ENCODE measurements at regions not wholly inside any gene's neighbourhood (a gene's known extent, or its start where the extent isn't known, plus 50 kb on each side); places are given as distances from the start of the nearest gene placed in this dataset.

- Mint-ChIP-seq H3K4me3 (peak overlapping the region; percentile 86 to 87 (median 87)), H3K36me3 (ENCODE audit: low read depth) (no peaks in the 10 kb centered on the region), H3K27me3 (ENCODE audit: low read depth) (peaks cover 18% of the 10 kb centered on the region), H3K9me3 (no peaks in the 10 kb centered on the region), H3K27ac (peak overlapping the region; percentile 84 to 91 (median 85)), H3K4me1 (peaks cover 29% of the 10 kb centered on the region)
- TF ChIP-seq CTCF (IDR thresholded peaks at IDR 0.05; ENCODE audit: unreplicated experiment in 3 of 3): no peak
Measured at GRCh38 chr13:106918557-106918860, 350.6 kb upstream of the ARGLU1 start.

GRCh38 chr13:106917673-106918556, 350.0 kb upstream of the ARGLU1 start:
- peak overlapping the region; percentile 86 to 87 (median 87) for H3K4me3 Mint-ChIP-seq

GRCh38 chr13:106917024-106917571, 349.2 kb upstream of the ARGLU1 start:
- Mint-ChIP-seq H3K4me3 (peak overlapping the region; percentile 86 to 87 (median 87)), H3K27me3 (ENCODE audit: low read depth) (peaks cover 14% of the 10 kb centered on the region), H3K4me1 (peaks cover 26% of the 10 kb centered on the region), H3K9me3 (no peaks in the 10 kb centered on the region), H3K27ac (peak overlapping the region; percentile 55 to 91 (median 84)), H3K36me3 (ENCODE audit: low read depth) (no peaks in the 10 kb centered on the region)
- TF ChIP-seq CTCF (IDR thresholded peaks at IDR 0.05; ENCODE audit: unreplicated experiment in 3 of 3): no peak

More at GRCh38 chr13:106917673-106918556, 350.0 kb upstream of the ARGLU1 start:
- no peaks in the 10 kb centered on the region for H3K36me3 Mint-ChIP-seq (ENCODE audit: low read depth)
- peak; percentile 96 to 98 (median 97) for TF ChIP-seq CTCF (IDR thresholded peaks at IDR 0.05; ENCODE audit: unreplicated experiment in 3 of 3)
- H3K27me3 Mint-ChIP-seq (ENCODE audit: low read depth): peaks cover 19% of the 10 kb centered on the region
- H3K27ac Mint-ChIP-seq: peak overlapping the region; percentile 84 to 91 (median 85)
- peaks cover 29% of the 10 kb centered on the region for H3K4me1 Mint-ChIP-seq
- no peaks in the 10 kb centered on the region for H3K9me3 Mint-ChIP-seq

- Mint-ChIP-seq H3K4me3 (peak overlapping the region; percentile 86 to 87 (median 87)), H3K4me1 (peaks cover 24% of the 10 kb centered on the region), H3K27ac (peak overlapping the region; percentile 55 to 74 (median 62)), H3K36me3 (ENCODE audit: low read depth) (no peaks in the 10 kb centered on the region), H3K27me3 (ENCODE audit: low read depth) (peaks cover 10% of the 10 kb centered on the region), H3K9me3 (no peaks in the 10 kb centered on the region)
- no peak for TF ChIP-seq CTCF (IDR thresholded peaks at IDR 0.05; ENCODE audit: unreplicated experiment in 3 of 3)
Measured at GRCh38 chr13:106916329-106916976, 348.5 kb upstream of the ARGLU1 start.

GRCh38 chr13:106915146-106915545, 347.2 kb upstream of the ARGLU1 start:
- TF ChIP-seq CTCF (IDR thresholded peaks at IDR 0.05; ENCODE audit: unreplicated experiment in 3 of 3): no peak
- Mint-ChIP-seq H3K4me1 (peaks cover 18% of the 10 kb centered on the region), H3K27me3 (ENCODE audit: low read depth) (peaks cover 10% of the 10 kb centered on the region), H3K27ac (peak overlapping the region in 2 of 3 experiments; percentile 50 to 61), H3K9me3 (no peaks in the 10 kb centered on the region), H3K36me3 (ENCODE audit: low read depth) (no peaks in the 10 kb centered on the region), H3K4me3 (peak overlapping the region; percentile 36 to 61 (median 52))
